WTC11 (cell line): ENCODE measurements at regions not wholly inside any gene's neighbourhood (a gene's known extent, or its start where the extent isn't known, plus 50 kb on each side); places are given as distances from the start of the nearest gene placed in this dataset.

Source experiments
- ATAC-seq: fragments of 200-7000 bp; cut with Tn5 transposase; 2 replicates; pipeline ENCODE4 v1.10.0; 2021; ENCODE audit warnings: mild to moderate bottlenecking, moderate library complexity
- CTCF ChIA-PET: fragments of 300-600 bp; sonication (Branson Sonifier 250); formaldehyde crosslinking; loops from one replicate; lab custom pipeline; 2021; ENCODE audit warnings: antibody characterized with exemption; lab: Charles Lee
- POLR2A ChIA-PET: fragments of 350-600 bp; sonication (Branson Sonifier 250); formaldehyde crosslinking; loops from one replicate; lab custom pipeline; 2021; ENCODE audit warnings: antibody characterized with exemption; lab: Charles Lee
- DNase-seq: peaks from one replicate; pipeline ENCODE4 v3.0.0; 2021; ENCODE audit warnings: low spot score
- H3K27ac Mint-ChIP-seq: 2 replicates; pipeline ENCODE4 v1.8.0; 2021; ENCODE audit warnings: mixed read lengths
- H3K27me3 Mint-ChIP-seq: 2 replicates; pipeline ENCODE4 v1.8.0; 2021; ENCODE audit warnings: low read depth, mild to moderate bottlenecking, moderate library complexity, mixed read lengths
- H3K36me3 Mint-ChIP-seq: 2 replicates; pipeline ENCODE4 v1.8.0; 2021; ENCODE audit warnings: mixed read lengths
- H3K4me1 Mint-ChIP-seq: 2 replicates; pipeline ENCODE4 v1.8.0; 2022; ENCODE audit warnings: mixed read lengths
- H3K4me3 Mint-ChIP-seq: 2 replicates; pipeline ENCODE4 v1.8.0; 2021; ENCODE audit warnings: mild to moderate bottlenecking, moderate library complexity, mixed read lengths
- H3K9me3 Mint-ChIP-seq: 2 replicates; pipeline ENCODE4 v1.8.0; 2021; ENCODE audit warnings: mixed read lengths
- CREM ChIP-seq: sonication (generic); formaldehyde crosslinking; IDR thresholded peaks from 2 replicates; pipeline ENCODE4 v1.8.1; 2022; ENCODE audit warnings: mild to moderate bottlenecking, missing genetic modification reagents, moderate library complexity
- HMGA2 ChIP-seq: fragments of 250-450 bp; sonication (Bioruptor Pico); IDR thresholded peaks from 2 replicates; pipeline ENCODE4 v1.4.0; 2021; ENCODE audit warnings: mild to moderate bottlenecking, moderate library complexity
- NFATC4 ChIP-seq: fragments of 250-450 bp; sonication (Bioruptor Pico); IDR thresholded peaks from 2 replicates; pipeline ENCODE4 v1.9.0; 2021; ENCODE audit warnings: mild to moderate bottlenecking
- NFYB ChIP-seq: sonication (generic); formaldehyde crosslinking; conservative IDR thresholded peaks from 2 replicates; pipeline ENCODE4 v1.8.0; 2022; ENCODE audit warnings: low read depth, missing genetic modification reagents
- RELA ChIP-seq: sonication (generic); formaldehyde crosslinking; IDR thresholded peaks from 2 replicates; pipeline ENCODE4 v1.8.1; 2022; ENCODE audit warnings: missing genetic modification reagents, mild to moderate bottlenecking, borderline replicate concordance
- RORB ChIP-seq: fragments of 250-450 bp; sonication (Bioruptor Pico); IDR thresholded peaks from 2 replicates; pipeline ENCODE4 v1.9.0; 2021; ENCODE audit warnings: mild to moderate bottlenecking
- SMAD4 ChIP-seq: sonication (generic); formaldehyde crosslinking; IDR thresholded peaks from 2 replicates; pipeline ENCODE4 v1.8.0; 2022; ENCODE audit warnings: mild to moderate bottlenecking, missing genetic modification reagents
- SP1 ChIP-seq: sonication (generic); formaldehyde crosslinking; conservative IDR thresholded peaks from 2 replicates; pipeline ENCODE4 v1.8.1; 2022; ENCODE audit warnings: missing genetic modification reagents
- ZNF219 ChIP-seq: sonication (generic); formaldehyde crosslinking; IDR thresholded peaks from 2 replicates; pipeline ENCODE4 v1.8.0; 2023; ENCODE audit warnings: missing genetic modification reagents, mild to moderate bottlenecking, borderline replicate concordance
- ZNF396 ChIP-seq: fragments of 250-450 bp; sonication (Bioruptor Pico); IDR thresholded peaks from 2 replicates; pipeline ENCODE4 v1.8.0; 2021; ENCODE audit warnings: mild to moderate bottlenecking, moderate library complexity, borderline replicate concordance
- ZNF423 ChIP-seq: fragments of 250-450 bp; sonication (Bioruptor Pico); IDR thresholded peaks from 2 replicates; pipeline ENCODE4 v2.1.2; 2022; ENCODE audit warnings: mild to moderate bottlenecking, moderate library complexity
- TF ChIP-seq, protein P1 (sequence below): fragments of 250-450 bp; sonication (Bioruptor Pico); IDR thresholded peaks from 2 replicates; pipeline ENCODE4 v2.1.2; 2022; ENCODE audit warnings: mild to moderate bottlenecking, moderate library complexity
- TF ChIP-seq, protein P2 (sequence below): fragments of 200-600 bp; IDR thresholded peaks from 2 replicates; pipeline ENCODE4 v1.8.0; 2022; ENCODE audit warnings: antibody characterized with exemption
- TF ChIP-seq, protein P3 (sequence below): sonication (generic); formaldehyde crosslinking; IDR thresholded peaks from 2 replicates; pipeline ENCODE4 v1.8.1; 2022; ENCODE audit warnings: low read depth, missing genetic modification reagents, borderline replicate concordance
- TF ChIP-seq, protein P4 (sequence below): sonication (generic); formaldehyde crosslinking; IDR thresholded peaks from 2 replicates; pipeline ENCODE4 v1.8.1; 2023; ENCODE audit warnings: mild to moderate bottlenecking, missing genetic modification reagents
- TF ChIP-seq, protein P5 (sequence below): sonication (generic); formaldehyde crosslinking; conservative IDR thresholded peaks from 2 replicates; pipeline ENCODE4 v1.8.1; 2023; ENCODE audit warnings: mild to moderate bottlenecking, low read depth, missing genetic modification reagents, moderate library complexity
- TF ChIP-seq, protein P6 (sequence below): sonication (generic); formaldehyde crosslinking; IDR thresholded peaks from 2 replicates; pipeline ENCODE4 v1.8.1; 2022; ENCODE audit warnings: low read depth, mild to moderate bottlenecking, moderate library complexity, missing genetic modification reagents, borderline replicate concordance
- TF ChIP-seq, protein P7 (sequence below): sonication (generic); formaldehyde crosslinking; IDR thresholded peaks from 2 replicates; pipeline ENCODE4 v1.8.1; 2023; ENCODE audit warnings: mild to moderate bottlenecking, missing genetic modification reagents
- TF ChIP-seq, protein P8 (sequence below): sonication (generic); formaldehyde crosslinking; IDR thresholded peaks from 2 replicates; pipeline ENCODE4 v1.8.1; 2022; ENCODE audit warnings: mild to moderate bottlenecking, moderate library complexity, missing genetic modification reagents
- TF ChIP-seq, protein P9 (sequence below): fragments of 250-450 bp; sonication (Bioruptor Pico); conservative IDR thresholded peaks from 2 replicates; pipeline ENCODE4 v1.9.0; 2021; ENCODE audit warnings: mild to moderate bottlenecking

DNA sequence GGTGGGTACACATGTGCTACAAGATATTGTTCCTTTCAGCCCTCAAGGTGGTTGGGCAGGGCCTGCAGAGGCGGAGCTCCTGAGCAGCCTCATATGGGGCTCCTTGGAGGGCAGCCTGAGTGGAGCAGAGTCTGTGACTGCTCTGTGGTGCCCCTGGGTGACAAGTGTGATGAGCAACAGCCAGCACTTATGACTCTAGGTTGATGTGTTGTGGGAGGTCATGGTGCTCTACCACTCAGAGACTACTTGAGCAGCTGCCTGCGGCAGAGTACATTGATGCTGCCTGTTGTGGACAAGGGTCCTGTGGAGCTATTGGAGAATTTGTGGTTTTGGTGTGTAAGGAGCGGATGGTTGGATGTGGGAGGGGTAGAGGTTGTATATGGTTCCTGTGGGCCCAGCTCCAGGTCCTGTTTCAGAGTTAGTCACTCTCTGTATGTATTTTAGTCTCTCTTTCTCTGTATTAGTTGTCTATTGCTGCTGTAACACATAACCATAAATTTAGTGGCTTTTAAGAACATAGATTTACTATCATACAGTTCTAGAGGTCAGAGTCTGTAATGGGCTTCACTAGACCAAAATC, 141.3 kb downstream of the SREK1 start:
- Mint-ChIP-seq H3K4me1 (no peaks in the 10 kb centered on the region), H3K27ac (no peak overlapping the region), H3K27me3 (no peaks in the 10 kb centered on the region; the same call in 1 of the 2 replicates), H3K36me3 (no peaks in the 10 kb centered on the region), H3K9me3 (peaks cover 15% of the 10 kb centered on the region), H3K4me3 (no peak overlapping the region)
- DNase-seq, result no peak
- ChIA-PET CTCF (interaction anchor here (1.4 kb wide), 1 partner anchor 21 kb away, joined by 4 read pairs; no protein-coding TSS in a partner anchor), POLR2A (no interaction called here)
- TF ChIP-seq SP1, result no peak
- TF ChIP-seq, protein P1, sequence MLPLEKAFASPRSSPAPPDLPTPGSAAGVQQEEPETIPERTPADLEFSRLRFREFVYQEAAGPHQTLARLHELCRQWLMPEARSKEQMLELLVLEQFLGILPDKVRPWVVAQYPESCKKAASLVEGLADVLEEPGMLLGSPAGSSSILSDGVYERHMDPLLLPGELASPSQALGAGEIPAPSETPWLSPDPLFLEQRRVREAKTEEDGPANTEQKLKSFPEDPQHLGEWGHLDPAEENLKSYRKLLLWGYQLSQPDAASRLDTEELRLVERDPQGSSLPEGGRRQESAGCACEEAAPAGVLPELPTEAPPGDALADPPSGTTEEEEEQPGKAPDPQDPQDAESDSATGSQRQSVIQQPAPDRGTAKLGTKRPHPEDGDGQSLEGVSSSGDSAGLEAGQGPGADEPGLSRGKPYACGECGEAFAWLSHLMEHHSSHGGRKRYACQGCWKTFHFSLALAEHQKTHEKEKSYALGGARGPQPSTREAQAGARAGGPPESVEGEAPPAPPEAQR (CRISPR knock-in tag), result no peak
- TF ChIP-seq RELA (CRISPR knock-in tag), result no peak
- TF ChIP-seq HMGA2, result no peak
- no peak for TF ChIP-seq RORB
- TF ChIP-seq, protein P2, sequence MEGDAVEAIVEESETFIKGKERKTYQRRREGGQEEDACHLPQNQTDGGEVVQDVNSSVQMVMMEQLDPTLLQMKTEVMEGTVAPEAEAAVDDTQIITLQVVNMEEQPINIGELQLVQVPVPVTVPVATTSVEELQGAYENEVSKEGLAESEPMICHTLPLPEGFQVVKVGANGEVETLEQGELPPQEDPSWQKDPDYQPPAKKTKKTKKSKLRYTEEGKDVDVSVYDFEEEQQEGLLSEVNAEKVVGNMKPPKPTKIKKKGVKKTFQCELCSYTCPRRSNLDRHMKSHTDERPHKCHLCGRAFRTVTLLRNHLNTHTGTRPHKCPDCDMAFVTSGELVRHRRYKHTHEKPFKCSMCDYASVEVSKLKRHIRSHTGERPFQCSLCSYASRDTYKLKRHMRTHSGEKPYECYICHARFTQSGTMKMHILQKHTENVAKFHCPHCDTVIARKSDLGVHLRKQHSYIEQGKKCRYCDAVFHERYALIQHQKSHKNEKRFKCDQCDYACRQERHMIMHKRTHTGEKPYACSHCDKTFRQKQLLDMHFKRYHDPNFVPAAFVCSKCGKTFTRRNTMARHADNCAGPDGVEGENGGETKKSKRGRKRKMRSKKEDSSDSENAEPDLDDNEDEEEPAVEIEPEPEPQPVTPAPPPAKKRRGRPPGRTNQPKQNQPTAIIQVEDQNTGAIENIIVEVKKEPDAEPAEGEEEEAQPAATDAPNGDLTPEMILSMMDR, result no peak
- TF ChIP-seq NFYB (CRISPR knock-in tag), result no peak
- TF ChIP-seq CREM (CRISPR knock-in tag), result no peak
- TF ChIP-seq, protein P3, sequence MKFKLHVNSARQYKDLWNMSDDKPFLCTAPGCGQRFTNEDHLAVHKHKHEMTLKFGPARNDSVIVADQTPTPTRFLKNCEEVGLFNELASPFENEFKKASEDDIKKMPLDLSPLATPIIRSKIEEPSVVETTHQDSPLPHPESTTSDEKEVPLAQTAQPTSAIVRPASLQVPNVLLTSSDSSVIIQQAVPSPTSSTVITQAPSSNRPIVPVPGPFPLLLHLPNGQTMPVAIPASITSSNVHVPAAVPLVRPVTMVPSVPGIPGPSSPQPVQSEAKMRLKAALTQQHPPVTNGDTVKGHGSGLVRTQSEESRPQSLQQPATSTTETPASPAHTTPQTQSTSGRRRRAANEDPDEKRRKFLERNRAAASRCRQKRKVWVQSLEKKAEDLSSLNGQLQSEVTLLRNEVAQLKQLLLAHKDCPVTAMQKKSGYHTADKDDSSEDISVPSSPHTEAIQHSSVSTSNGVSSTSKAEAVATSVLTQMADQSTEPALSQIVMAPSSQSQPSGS (CRISPR knock-in tag), result no peak
- TF ChIP-seq, protein P4, sequence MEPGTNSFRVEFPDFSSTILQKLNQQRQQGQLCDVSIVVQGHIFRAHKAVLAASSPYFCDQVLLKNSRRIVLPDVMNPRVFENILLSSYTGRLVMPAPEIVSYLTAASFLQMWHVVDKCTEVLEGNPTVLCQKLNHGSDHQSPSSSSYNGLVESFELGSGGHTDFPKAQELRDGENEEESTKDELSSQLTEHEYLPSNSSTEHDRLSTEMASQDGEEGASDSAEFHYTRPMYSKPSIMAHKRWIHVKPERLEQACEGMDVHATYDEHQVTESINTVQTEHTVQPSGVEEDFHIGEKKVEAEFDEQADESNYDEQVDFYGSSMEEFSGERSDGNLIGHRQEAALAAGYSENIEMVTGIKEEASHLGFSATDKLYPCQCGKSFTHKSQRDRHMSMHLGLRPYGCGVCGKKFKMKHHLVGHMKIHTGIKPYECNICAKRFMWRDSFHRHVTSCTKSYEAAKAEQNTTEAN (CRISPR knock-in tag), result no peak
- TF ChIP-seq ZNF396 (CRISPR knock-in tag), result no peak
- TF ChIP-seq, protein P5, sequence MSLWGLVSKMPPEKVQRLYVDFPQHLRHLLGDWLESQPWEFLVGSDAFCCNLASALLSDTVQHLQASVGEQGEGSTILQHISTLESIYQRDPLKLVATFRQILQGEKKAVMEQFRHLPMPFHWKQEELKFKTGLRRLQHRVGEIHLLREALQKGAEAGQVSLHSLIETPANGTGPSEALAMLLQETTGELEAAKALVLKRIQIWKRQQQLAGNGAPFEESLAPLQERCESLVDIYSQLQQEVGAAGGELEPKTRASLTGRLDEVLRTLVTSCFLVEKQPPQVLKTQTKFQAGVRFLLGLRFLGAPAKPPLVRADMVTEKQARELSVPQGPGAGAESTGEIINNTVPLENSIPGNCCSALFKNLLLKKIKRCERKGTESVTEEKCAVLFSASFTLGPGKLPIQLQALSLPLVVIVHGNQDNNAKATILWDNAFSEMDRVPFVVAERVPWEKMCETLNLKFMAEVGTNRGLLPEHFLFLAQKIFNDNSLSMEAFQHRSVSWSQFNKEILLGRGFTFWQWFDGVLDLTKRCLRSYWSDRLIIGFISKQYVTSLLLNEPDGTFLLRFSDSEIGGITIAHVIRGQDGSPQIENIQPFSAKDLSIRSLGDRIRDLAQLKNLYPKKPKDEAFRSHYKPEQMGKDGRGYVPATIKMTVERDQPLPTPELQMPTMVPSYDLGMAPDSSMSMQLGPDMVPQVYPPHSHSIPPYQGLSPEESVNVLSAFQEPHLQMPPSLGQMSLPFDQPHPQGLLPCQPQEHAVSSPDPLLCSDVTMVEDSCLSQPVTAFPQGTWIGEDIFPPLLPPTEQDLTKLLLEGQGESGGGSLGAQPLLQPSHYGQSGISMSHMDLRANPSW (CRISPR knock-in tag), result no peak
- ATAC-seq, result no peak

DNA sequence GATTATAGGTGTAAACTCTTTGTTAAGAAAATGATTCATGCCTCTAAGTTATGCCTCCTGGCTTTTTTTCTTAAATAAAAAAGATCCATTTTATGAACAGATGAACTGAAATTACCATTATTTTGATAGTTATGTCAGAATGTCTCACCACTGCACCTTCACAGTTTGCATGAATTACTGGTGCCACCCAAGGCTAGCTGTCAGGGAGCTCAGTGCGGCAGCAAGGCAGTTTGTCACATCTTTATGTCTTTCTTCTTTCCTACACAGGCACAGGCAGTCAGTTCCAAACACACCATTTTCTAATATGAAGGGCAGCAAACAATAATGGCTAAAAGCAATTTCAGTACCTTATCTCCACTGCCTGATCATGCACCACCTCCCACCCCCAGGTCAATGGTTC, 147.7 kb downstream of the SREK1 start:
- peaks cover 8% of the 10 kb centered on the region for H3K4me1 Mint-ChIP-seq
- H3K4me3 Mint-ChIP-seq, result no peak overlapping the region
- POLR2A ChIA-PET, result no interaction called here
- ATAC-seq (no peak), DNase-seq (no peak)
- CTCF ChIA-PET, result no interaction called here
- H3K27ac Mint-ChIP-seq, result no peak overlapping the region
- no peaks in the 10 kb centered on the region; the same call in 1 of the 2 replicates for H3K27me3 Mint-ChIP-seq
- H3K9me3 Mint-ChIP-seq, result peaks cover 17% of the 10 kb centered on the region
- H3K36me3 Mint-ChIP-seq, result no peaks in the 10 kb centered on the region
- TF ChIP-seq, protein P6, sequence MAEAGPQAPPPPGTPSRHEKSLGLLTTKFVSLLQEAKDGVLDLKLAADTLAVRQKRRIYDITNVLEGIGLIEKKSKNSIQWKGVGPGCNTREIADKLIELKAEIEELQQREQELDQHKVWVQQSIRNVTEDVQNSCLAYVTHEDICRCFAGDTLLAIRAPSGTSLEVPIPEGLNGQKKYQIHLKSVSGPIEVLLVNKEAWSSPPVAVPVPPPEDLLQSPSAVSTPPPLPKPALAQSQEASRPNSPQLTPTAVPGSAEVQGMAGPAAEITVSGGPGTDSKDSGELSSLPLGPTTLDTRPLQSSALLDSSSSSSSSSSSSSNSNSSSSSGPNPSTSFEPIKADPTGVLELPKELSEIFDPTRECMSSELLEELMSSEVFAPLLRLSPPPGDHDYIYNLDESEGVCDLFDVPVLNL (CRISPR knock-in tag), result no peak
- TF ChIP-seq NFATC4 (CRISPR knock-in tag) (no peak), ZNF423 (CRISPR knock-in tag) (no peak), ZNF219 (CRISPR knock-in tag) (no peak), SP1 (no peak), SMAD4 (CRISPR knock-in tag) (no peak)
- TF ChIP-seq, protein P7, sequence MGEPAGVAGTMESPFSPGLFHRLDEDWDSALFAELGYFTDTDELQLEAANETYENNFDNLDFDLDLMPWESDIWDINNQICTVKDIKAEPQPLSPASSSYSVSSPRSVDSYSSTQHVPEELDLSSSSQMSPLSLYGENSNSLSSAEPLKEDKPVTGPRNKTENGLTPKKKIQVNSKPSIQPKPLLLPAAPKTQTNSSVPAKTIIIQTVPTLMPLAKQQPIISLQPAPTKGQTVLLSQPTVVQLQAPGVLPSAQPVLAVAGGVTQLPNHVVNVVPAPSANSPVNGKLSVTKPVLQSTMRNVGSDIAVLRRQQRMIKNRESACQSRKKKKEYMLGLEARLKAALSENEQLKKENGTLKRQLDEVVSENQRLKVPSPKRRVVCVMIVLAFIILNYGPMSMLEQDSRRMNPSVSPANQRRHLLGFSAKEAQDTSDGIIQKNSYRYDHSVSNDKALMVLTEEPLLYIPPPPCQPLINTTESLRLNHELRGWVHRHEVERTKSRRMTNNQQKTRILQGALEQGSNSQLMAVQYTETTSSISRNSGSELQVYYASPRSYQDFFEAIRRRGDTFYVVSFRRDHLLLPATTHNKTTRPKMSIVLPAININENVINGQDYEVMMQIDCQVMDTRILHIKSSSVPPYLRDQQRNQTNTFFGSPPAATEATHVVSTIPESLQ (CRISPR knock-in tag), result no peak
- TF ChIP-seq, protein P8, sequence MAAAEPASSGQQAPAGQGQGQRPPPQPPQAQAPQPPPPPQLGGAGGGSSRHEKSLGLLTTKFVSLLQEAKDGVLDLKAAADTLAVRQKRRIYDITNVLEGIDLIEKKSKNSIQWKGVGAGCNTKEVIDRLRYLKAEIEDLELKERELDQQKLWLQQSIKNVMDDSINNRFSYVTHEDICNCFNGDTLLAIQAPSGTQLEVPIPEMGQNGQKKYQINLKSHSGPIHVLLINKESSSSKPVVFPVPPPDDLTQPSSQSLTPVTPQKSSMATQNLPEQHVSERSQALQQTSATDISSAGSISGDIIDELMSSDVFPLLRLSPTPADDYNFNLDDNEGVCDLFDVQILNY (CRISPR knock-in tag), result no peak
- TF ChIP-seq, protein P9, sequence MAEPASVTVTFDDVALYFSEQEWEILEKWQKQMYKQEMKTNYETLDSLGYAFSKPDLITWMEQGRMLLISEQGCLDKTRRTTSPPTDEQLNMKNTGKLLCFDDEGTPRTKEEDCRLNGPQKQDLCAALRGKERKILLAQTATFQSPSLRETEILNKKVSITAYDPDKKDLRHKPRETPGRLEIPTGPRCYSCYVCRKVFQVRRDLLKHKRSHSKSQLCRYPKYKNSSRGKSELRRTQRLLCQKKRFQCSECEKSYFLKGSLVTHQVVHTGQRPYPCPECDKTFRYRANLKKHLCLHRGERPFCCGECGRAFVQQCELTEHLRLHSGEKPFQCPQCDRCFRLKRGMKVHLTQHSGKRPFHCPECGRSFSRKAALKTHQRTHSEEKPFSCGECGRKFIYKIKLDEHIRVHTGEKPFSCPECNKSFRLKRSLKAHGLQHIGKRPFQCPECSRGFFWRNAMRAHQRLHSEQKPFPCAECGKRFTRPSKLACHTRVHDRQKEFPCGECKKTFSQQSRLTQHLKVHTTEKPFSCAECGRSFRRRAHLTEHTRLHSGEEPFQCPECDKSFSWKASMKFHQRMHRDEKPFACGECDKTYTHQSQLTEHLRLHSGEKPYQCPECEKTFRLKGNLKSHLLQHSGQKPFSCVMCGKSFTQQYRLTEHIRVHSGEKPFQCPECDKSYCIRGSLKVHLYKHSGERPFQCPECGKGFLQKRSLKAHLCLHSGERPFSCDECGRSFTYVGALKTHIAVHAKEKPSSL, result no peak
